NCI-H128 (cell line): ENCODE measurements at regions not wholly inside any gene's neighbourhood (a gene's known extent, or its start where the extent isn't known, plus 50 kb on each side); places are given as distances from the start of the nearest gene placed in this dataset.
"Not testable (repeated sequence)": the region's sequence is repeated elsewhere in the genome, so short reads cannot be mapped to it uniquely, and the experiment has no call there.

Experiments
- DNase-seq: peaks from one replicate; lab custom pipeline; 2025; ENCODE audit not compliant: unreplicated experiment; lab: John Stamatoyannopoulos, UW

DNA sequence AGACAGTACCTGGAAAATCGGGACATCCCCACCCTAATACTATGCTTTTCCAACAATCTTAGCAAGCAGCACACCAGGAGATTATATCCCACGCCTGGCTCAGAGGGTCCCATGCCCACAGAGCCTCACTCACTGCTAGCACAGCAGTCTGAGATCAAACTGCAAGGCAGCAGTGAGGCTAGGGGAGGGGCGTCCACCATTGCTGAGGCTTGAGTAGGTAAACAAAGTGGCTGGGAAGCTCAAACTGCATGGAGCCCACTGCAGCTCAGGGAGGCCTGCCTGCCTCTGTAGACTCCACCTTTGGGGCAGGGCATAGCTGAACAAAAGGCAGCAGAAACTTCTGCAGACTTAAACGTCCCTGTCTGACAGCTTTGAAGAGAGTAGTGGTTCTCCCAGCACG, 275.5 kb downstream of the IKZF2 start:
- not testable (repeated sequence) for DNase-seq

DNA sequence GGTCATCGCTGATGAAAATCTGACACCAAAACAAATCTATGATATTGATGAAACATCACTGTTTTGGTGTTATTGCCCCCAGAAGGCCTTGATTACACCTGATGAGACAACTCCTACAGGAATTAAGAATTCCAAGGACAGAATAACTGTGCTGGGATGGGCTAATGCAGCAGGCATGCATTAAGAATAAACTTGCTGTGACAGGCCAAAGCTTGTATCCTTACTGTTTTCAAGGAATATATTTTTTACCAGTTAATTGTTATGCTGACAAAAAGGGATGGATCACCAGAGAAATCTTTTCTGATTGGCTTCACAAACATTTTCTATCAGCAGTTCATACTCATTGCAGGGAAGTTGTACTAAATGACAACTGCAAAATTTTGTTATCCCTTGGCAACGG, 278.2 kb downstream of the IKZF2 start:
- no peak for DNase-seq

GRCh38 chr2:212871597-212871996, 279.8 kb downstream of the IKZF2 start:
- no peak for DNase-seq

GRCh38 chr2:212864186-212864585, 287.2 kb downstream of the IKZF2 start:
- no peak for DNase-seq

DNA sequence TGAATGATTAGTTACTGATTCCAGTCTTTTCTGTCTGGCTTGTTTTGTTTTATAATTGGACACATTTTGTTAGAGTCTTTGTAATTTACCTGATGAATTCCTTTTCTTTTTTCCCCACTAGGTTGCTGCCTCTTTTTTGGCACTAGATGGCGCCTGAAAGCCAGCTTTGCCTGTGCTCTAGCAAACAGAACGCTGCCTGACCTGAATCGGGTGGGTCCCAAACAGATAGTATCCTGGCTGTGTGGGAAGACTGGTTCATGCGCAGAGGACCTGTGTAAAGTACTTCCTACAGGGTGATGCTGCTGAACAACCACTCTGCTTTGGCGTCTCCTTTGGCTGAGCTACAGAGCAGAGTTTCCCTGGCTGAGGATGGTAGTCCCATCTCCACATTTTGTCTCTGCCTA, 288.2 kb downstream of the IKZF2 start:
- no peak for DNase-seq

- DNase-seq: no peak
Observed at GRCh38 chr2:212858496-212858895, 292.9 kb downstream of the IKZF2 start.

GRCh38 chr2:212854771-212855170, 296.6 kb downstream of the IKZF2 start:
- DNase-seq: no peak

- no peak for DNase-seq
Observed at GRCh38 chr2:212854116-212854515, 297.3 kb downstream of the IKZF2 start.

DNA sequence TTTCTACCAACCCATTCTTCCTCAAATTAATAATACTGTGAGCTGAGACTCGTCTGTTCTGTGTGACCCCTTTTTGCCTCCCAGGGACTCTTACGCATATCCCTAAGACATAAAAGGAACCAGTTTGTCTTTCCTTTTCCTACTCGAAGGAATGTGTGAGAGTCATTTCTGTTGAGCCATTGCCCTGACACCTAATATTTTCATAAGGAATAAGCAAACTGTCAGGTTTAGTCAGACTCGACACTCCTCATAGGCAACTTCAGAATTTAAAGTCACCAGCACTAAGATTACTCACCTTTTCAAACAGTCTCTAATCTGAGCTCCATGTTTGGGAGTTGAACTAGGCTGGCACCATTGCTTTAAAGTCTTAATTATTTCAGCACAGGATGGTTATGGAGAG, 305.5 kb downstream of the IKZF2 start:
- DNase-seq: no peak

- DNase-seq: no peak
Observed at GRCh38 chr2:212843409-212844199, 305.0 kb upstream of the ERBB4 start.

- no peak for DNase-seq
Observed at GRCh38 chr2:212842544-212843185, 304.1 kb upstream of the ERBB4 start.

GRCh38 chr2:212841460-212841859, 302.9 kb upstream of the ERBB4 start:
- no peak for DNase-seq

GRCh38 chr2:212832211-212833195, 293.9 kb upstream of the ERBB4 start:
- DNase-seq: no peak

DNA sequence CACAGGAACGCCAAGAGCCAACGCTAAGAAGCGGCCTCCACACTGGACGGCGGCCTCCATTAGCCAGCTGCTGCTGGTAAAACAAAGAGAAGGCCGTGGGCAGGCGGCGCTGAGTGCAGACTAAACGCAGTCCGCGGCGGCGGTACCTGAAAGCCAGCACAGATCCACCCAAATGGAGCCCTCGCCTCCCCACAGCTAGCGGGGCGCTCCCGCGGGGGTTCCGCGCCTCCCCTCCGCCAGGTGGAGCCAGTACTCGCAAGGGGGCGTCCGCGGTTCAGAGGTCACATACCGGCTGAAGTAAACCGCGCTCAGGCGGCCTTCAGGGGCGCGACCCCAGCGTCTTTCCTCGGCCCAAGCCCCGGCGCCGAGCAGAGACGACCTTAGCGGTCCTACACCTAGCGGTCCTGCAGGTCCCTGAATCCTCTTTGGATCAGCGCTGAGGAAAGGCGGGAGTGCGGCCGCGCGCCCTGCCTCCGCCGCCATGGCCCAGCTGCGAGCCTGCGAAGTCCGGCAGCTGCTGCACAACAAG, 293.1 kb upstream of the ERBB4 start:
- no peak for DNase-seq

- no peak for DNase-seq
Observed at GRCh38 chr2:212816267-212816666, 277.7 kb upstream of the ERBB4 start.

GRCh38 chr2:212815453-212815852, 276.9 kb upstream of the ERBB4 start:
- DNase-seq: no peak

DNA sequence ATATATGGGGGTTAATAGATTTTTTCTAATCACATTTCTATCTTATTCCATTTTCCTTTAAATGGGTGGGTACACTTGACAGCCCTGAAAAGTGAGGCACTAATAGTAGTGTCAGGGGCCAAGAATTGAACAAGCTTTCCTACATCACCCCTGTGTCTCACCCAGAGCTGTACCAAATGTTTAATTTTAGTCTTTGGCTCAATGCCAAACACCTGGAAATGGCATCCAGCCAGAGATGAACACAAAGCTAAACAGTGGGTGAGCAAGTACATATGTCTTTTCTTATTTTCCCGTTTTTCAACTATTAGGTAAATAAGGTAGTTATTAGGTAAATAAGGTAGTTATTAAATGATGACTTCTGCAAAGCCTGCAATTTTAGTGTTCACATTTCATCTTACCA, 276.3 kb upstream of the ERBB4 start:
- no peak for DNase-seq

- no peak for DNase-seq
Observed at GRCh38 chr2:212811921-212812320, 273.3 kb upstream of the ERBB4 start.

- no peak for DNase-seq
Observed at GRCh38 chr2:212811036-212811805, 272.6 kb upstream of the ERBB4 start.

DNA sequence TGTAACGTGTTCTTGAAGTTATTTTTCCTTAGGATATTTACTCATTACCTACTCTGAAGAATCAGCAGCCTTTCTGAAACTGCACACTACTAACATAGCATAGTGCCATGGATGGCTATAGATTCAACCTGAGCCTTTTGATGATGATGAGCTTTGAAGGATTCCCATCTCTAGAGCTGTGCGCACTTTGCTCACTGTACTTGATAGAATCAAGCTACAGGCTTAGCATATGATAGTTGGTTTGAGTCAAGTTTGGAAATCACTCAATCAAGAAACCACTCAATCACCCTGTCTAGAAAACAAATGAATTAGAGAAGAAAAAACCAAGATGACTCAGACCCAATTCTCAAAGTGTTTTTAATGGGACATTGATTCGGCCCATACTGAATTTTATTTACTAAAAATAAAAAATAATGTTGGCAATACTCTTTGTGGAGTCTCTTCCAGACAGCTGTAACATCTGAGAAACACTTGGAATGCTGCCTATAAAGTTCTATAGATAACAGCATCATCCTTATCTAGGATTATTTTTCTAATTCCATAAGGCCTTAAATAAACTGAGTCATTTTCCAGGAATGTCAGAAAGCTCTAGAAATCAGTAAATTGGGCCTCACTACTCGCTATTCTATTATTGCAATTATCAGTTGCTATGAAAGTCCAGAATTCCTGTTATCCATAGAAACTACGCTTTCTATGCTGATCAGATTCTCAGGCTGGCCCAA, 259.0 kb upstream of the ERBB4 start:
- no peak for DNase-seq
